GM12891 (cell line): ENCODE measurements at regions not wholly inside any gene's neighbourhood (a gene's known extent, or its start where the extent isn't known, plus 50 kb on each side); places are given as distances from the start of the nearest gene placed in this dataset.

Experiments
- POLR2A ChIP-seq: IDR thresholded peaks from 2 replicates; pipeline ENCODE4 v1.6.1; 2011; ENCODE audit warnings: low read depth, low read length, control low read depth
- POLR2AphosphoS5 ChIP-seq: IDR thresholded peaks from 2 replicates; pipeline ENCODE4 v1.6.1; 2011; ENCODE audit warnings: low read depth, low read length, control low read depth
- POU2F2 ChIP-seq: IDR thresholded peaks from 2 replicates; pipeline ENCODE4 v1.6.1; 2011; ENCODE audit warnings: low read depth, mild to moderate bottlenecking, control low read depth, low read length, moderate library complexity
- TAF1 ChIP-seq: IDR thresholded peaks from 2 replicates; pipeline ENCODE4 v1.6.1; 2011; ENCODE audit warnings: low read depth, low read length, control low read depth

- TF ChIP-seq POLR2A (no peak), TAF1 (no peak), POLR2AphosphoS5 (no peak), POU2F2 (no peak)
Observed at GRCh38 chr5:4363045-4363444, 767.4 kb downstream of the IRX1 start.
